IPS-20b (cell line): ENCODE measurements at regions not wholly inside any gene's neighbourhood (a gene's known extent, or its start where the extent isn't known, plus 50 kb on each side); places are given as distances from the start of the nearest gene placed in this dataset.
A peak's percentile ranks its signal among the peaks of the same experiment; 100 is the strongest.

Experiments
- H3K27ac ChIP-seq: one replicate; pipeline ENCODE4 v1.5.1; 2013; ENCODE audit warnings: low read length
- H3K27me3 ChIP-seq: 2 replicates; pipeline ENCODE4 v1.6.1; 2013; ENCODE audit warnings: mild to moderate bottlenecking, low read length, inconsistent platforms; ENCODE audit not compliant: insufficient read depth
- H3K36me3 ChIP-seq: 2 replicates; pipeline ENCODE4 v1.6.1; 2013; ENCODE audit warnings: low read depth, mild to moderate bottlenecking, inconsistent platforms, low read length, moderate library complexity; ENCODE audit not compliant: insufficient read depth
- H3K4me1 ChIP-seq: 2 replicates; pipeline ENCODE4 v1.6.1; 2013; ENCODE audit warnings: mild to moderate bottlenecking, control low read depth, inconsistent platforms, low read length, moderate library complexity; ENCODE audit not compliant: insufficient read depth
- H3K4me3 ChIP-seq: 2 replicates; pipeline ENCODE4 v1.5.1; 2013; ENCODE audit warnings: mild to moderate bottlenecking, low read length, inconsistent platforms
- H3K9ac ChIP-seq: 2 replicates; pipeline ENCODE4 v1.6.1; 2013; ENCODE audit warnings: low read depth, mild to moderate bottlenecking, inconsistent platforms, low read length, moderate library complexity
- H3K9me3 ChIP-seq: 2 replicates; pipeline ENCODE4 v1.6.1; 2013; ENCODE audit warnings: mild to moderate bottlenecking, low read depth, low read length, inconsistent platforms; ENCODE audit not compliant: insufficient read depth

- H3K27ac ChIP-seq, result no peak overlapping the region
- H3K36me3 ChIP-seq, result no peaks in the 10 kb centered on the region
- no peak overlapping the region for H3K9ac ChIP-seq
- no peaks in the 10 kb centered on the region for H3K9me3 ChIP-seq
- H3K4me1 ChIP-seq, result no peaks in the 10 kb centered on the region
- H3K4me3 ChIP-seq, result no peak overlapping the region
- no peaks in the 10 kb centered on the region for H3K27me3 ChIP-seq
Measured at GRCh38 chrX:20743046-20743445, 476.3 kb upstream of the RPS6KA3 start.

GRCh38 chrX:20742106-20742505, 475.4 kb upstream of the RPS6KA3 start:
- Histone ChIP-seq H3K27me3 (no peaks in the 10 kb centered on the region), H3K27ac (no peak overlapping the region), H3K4me3 (no peak overlapping the region), H3K36me3 (no peaks in the 10 kb centered on the region), H3K9me3 (no peaks in the 10 kb centered on the region), H3K4me1 (no peaks in the 10 kb centered on the region), H3K9ac (no peak overlapping the region)

- Histone ChIP-seq H3K9me3 (no peaks in the 10 kb centered on the region), H3K4me1 (no peaks in the 10 kb centered on the region), H3K9ac (no peak overlapping the region), H3K27ac (no peak overlapping the region), H3K4me3 (no peak overlapping the region), H3K36me3 (no peaks in the 10 kb centered on the region), H3K27me3 (no peaks in the 10 kb centered on the region)
Measured at GRCh38 chrX:20740443-20740842, 473.7 kb upstream of the RPS6KA3 start.

GRCh38 chrX:20739038-20739745, 472.5 kb upstream of the RPS6KA3 start:
- Histone ChIP-seq H3K9me3 (no peaks in the 10 kb centered on the region), H3K4me3 (no peak overlapping the region)

GRCh38 chrX:20729416-20729815, 462.7 kb upstream of the RPS6KA3 start:
- Histone ChIP-seq H3K9me3 (no peaks in the 10 kb centered on the region), H3K27ac (no peak overlapping the region), H3K4me1 (no peaks in the 10 kb centered on the region), H3K9ac (no peak overlapping the region), H3K27me3 (no peaks in the 10 kb centered on the region), H3K36me3 (no peaks in the 10 kb centered on the region), H3K4me3 (no peak overlapping the region)

More at GRCh38 chrX:20739038-20739745, 472.5 kb upstream of the RPS6KA3 start:
- no peaks in the 10 kb centered on the region for H3K27me3 ChIP-seq
- no peak overlapping the region for H3K27ac ChIP-seq
- H3K9ac ChIP-seq, result no peak overlapping the region
- H3K36me3 ChIP-seq, result no peaks in the 10 kb centered on the region
- no peaks in the 10 kb centered on the region for H3K4me1 ChIP-seq

GRCh38 chrX:20727447-20727846, 460.7 kb upstream of the RPS6KA3 start:
- Histone ChIP-seq H3K27ac (no peak overlapping the region), H3K4me1 (no peaks in the 10 kb centered on the region), H3K4me3 (no peak overlapping the region), H3K27me3 (no peaks in the 10 kb centered on the region), H3K9ac (no peak overlapping the region), H3K36me3 (no peaks in the 10 kb centered on the region), H3K9me3 (no peaks in the 10 kb centered on the region)

GRCh38 chrX:20720954-20721626, 454.4 kb upstream of the RPS6KA3 start:
- H3K27me3 ChIP-seq, result no peaks in the 10 kb centered on the region
- H3K4me3 ChIP-seq, result no peak overlapping the region
- no peaks in the 10 kb centered on the region for H3K36me3 ChIP-seq
- no peak overlapping the region for H3K9ac ChIP-seq
- peaks cover 7% of the 10 kb centered on the region; the same call in 1 of the 2 replicates for H3K4me1 ChIP-seq
- no peaks in the 10 kb centered on the region for H3K9me3 ChIP-seq
- H3K27ac ChIP-seq, result no peak overlapping the region

GRCh38 chrX:20718592-20719380, 452.1 kb upstream of the RPS6KA3 start:
- Histone ChIP-seq H3K36me3 (no peaks in the 10 kb centered on the region), H3K9me3 (no peaks in the 10 kb centered on the region), H3K9ac (peak overlapping the region; percentile 53; the same call in 1 of the 2 replicates), H3K27me3 (no peaks in the 10 kb centered on the region), H3K27ac (no peak overlapping the region), H3K4me3 (no peak overlapping the region), H3K4me1 (peaks cover 7% of the 10 kb centered on the region)

GRCh38 chrX:20715176-20715575, 448.5 kb upstream of the RPS6KA3 start:
- Histone ChIP-seq H3K9me3 (no peaks in the 10 kb centered on the region), H3K4me3 (no peak overlapping the region), H3K27me3 (no peaks in the 10 kb centered on the region), H3K36me3 (no peaks in the 10 kb centered on the region), H3K9ac (no peak overlapping the region), H3K4me1 (peaks cover 7% of the 10 kb centered on the region), H3K27ac (no peak overlapping the region)

- H3K27ac ChIP-seq, result no peak overlapping the region
- no peaks in the 10 kb centered on the region; the same call in none of the 2 replicates for H3K4me1 ChIP-seq
- H3K9me3 ChIP-seq, result no peaks in the 10 kb centered on the region
- no peaks in the 10 kb centered on the region for H3K27me3 ChIP-seq
- no peaks in the 10 kb centered on the region for H3K36me3 ChIP-seq
- H3K4me3 ChIP-seq, result no peak overlapping the region
- no peak overlapping the region for H3K9ac ChIP-seq
Measured at GRCh38 chrX:20712811-20713210, 446.1 kb upstream of the RPS6KA3 start.

- Histone ChIP-seq H3K27me3 (no peaks in the 10 kb centered on the region), H3K9ac (no peak overlapping the region), H3K4me1 (no peaks in the 10 kb centered on the region; the same call in 1 of the 2 replicates), H3K9me3 (no peaks in the 10 kb centered on the region), H3K36me3 (no peaks in the 10 kb centered on the region), H3K4me3 (no peak overlapping the region), H3K27ac (no peak overlapping the region)
Measured at GRCh38 chrX:20711366-20711765, 444.7 kb upstream of the RPS6KA3 start.
